Renal cortex interstitium (tissue), 11 donors: ENCODE measurements at regions not wholly inside any gene's neighbourhood (a gene's known extent, or its start where the extent isn't known, plus 50 kb on each side); places are given as distances from the start of the nearest gene placed in this dataset.

ENCODE experiments used
- DNase-seq, 11 donors: peaks; one replicate each; pipeline ENCODE4 v3.0.0-alpha.2; 2013; ENCODE audit warnings: low read depth in 9 of 11, low spot score in 4 of 11; ENCODE audit errors: extremely low read depth in 1 of 11

DNA sequence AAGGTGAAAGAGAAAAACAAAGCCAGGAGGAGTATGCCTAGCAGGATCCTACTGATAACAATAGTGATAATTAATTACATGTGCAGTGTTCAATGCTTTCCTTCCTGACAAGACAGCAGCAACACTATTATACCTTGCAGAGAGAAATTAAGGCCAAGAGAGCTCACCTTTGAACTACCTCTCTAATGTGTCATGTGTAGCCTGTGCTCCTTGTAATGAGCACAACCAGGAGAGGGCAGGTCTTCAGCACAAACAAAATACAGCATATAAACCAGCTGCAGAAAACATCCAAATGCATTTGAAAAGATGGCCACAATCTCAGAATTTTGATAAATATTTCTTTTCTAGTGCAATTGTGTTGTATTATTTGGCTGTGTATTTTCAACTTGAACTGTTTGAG is 1425.7 kb downstream of the DSC3 start:
- no peak for DNase-seq

DNA sequence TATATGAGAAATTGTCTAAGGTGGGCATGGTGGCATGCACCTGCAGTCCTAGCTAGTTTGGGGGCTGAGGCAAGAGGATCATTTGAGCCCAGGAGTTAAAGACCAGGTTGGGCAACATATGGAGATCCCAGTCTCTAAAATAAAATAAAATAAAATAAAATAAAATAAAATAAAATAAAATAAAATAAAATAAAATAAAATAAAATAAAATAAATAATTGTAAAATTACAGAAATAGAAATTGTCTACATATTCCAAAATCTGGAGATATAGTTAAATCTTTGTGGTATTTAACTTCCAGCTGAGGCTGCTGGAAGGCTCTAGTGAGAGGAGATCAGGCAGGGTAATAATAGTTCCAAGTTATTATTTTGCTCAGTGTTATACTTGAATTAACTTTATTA is 1432.1 kb upstream of the CDH2 start:
- no peak for DNase-seq

DNA sequence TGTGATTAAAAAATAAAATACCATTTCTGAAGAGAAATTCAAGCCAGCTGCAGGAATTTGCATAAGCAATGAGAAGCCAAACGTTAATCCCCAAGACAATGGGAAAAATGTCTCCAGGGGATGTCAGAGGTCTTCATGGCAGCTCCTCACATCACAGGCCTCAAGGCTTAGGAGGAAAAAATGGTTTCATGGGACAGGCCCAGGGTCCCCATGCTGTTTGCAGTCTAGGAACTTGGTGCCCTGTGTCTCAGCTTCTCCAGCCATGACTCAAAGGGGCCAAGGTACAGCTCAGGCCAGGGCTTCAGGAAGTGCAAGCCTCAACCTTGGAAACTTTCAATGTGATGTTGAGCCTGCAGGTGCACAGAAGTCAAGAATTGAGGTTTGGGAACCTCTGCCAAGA is 1428.4 kb upstream of the CDH2 start:
- DNase-seq = no peak

DNA sequence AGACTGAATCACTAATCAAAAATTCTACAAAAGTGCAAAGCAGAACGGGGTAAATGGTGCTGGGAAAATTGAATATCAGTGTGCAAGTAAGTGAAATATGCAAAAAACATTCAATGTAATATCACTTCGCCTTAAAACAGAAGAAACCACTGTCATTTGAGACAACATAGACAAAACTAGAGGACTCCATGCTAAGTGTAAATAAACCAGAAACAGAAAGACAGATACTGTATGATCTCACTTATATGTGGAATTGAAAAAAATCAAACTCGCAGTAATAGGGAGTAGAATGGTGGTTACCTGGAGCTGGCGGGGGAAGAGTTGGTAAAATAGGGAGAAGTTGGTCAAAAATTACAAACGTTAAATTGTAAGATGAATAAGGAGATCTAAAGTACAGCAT is 1420.0 kb upstream of the CDH2 start:
- DNase-seq = no peak

DNA sequence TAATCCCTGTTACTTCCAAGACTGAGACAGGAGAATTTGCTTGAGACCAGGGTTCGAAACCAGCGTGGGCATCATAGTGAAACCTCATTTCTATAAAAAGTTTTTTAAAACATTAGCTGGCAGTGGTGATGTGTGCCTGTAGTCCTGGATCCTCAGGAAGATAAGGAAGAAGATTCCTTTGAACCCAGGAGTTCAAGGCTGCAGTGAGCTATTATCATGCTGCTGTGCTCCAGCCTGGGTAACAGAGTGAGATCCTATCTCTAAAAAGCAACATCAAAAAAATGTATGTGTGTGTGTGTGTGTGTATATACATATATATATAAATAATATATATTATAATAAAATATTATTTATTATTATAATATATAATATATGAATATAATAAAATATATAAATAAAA is 1417.6 kb upstream of the CDH2 start:
- peak in 1 of 11 donors; percentile 1 for DNase-seq

DNA sequence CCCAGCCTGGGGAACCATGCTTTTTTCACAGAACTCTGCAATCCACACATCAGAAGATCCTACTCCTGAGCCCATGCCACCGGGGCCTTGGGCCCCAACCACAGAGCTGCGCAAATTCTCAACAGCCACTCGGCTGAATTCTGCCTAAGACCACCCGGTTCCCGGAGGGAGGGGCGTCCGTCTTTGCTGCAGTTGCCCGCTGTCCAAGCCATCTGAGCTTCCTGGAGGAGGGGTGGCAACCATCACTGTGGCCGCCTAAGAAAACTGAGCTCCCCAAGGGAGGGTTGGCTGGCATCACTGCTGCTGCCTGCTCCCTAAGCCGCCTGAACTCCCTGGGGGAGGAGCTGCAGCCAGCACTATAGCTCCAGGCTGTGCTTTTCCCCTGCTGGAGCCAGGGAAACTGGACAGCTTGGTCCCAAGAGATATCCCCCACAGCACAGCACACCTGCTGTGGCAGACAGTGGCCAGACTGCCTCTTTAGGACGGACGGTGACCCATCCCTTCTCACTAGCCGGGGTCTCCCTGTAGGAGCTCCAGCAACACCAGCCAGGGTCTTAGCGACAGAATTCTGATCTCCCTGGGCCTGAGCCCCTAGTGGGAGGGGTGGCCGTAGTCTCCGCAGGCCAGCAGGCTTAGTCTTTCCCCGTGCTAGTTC is 1411.6 kb upstream of the CDH2 start:
- DNase-seq = no peak

DNA sequence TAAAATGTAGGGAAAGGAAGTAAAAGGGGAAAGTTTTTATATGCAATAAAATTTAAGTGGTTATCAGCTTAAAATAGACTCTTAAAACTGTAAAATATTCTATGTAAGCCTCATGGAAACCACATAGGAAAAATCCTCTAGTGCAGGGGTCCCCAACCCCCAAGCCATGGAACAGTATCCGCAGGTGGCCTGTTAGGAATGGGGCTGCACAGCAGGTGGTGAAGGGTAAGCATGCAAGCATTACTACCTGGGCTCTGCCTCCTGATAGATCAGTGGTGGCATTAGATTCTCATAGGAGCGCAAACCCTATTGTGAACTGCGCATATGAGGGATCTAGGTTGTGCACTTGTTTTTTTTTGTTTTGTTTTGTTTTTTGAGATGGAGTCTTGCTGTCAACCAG is 1409.3 kb upstream of the CDH2 start:
- DNase-seq = no peak

DNA sequence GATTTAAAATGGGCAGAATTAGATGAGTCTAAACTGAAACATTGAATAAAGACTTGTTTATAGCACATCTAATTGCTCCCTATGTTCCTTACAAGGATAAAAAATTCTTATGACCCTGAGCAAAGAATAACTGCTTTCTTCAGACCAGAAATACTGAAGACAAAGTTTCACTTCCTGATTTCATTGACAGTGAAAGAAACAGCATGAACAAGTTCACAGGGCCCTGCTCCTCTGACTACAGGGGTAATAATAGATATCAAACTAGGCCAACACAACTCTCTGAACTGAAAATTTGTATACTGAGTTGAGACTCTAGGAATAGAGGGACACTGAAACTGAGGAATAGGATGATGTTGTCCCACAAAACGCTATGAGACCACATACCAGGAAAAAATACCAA is 1383.3 kb upstream of the CDH2 start:
- DNase-seq = no peak

DNA sequence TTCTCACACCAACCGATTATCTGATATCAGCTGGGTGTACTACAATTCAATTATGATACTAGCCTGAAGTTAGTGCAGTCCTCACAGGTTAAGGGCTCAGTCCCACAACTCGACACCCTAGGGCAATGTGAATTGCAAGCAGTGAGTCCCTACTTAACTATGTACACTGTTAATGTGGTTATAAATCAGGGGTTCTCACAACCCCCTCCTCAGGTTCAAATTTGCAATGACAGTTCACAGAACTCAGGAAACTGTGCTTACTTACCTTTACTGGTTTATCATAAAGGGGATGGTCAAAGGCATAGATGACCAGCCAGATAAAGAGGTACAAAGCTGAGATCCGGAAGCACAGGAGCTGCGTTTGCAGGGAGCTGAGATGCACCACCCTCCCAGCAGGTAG is 1379.1 kb upstream of the CDH2 start:
- DNase-seq = no peak

DNA sequence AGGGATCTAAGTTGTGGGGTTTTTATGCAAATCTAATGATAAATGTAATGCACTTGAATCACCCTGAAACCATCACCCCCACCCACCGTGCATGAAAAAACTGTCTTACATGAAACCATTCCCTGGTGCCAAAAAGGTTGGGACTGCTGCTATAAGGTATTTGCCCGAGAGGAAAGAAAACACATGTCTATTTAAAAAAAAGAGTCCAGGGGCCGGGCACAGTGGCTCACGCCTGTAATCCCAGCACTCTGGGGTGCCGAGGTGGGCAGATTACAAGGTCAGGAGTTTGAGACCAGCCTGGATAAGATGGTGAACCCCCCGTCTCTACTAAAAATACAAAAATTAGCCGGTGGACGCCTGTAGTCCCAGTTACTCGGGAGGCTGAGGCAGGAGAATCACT is 1372.8 kb upstream of the CDH2 start:
- no peak for DNase-seq

DNA sequence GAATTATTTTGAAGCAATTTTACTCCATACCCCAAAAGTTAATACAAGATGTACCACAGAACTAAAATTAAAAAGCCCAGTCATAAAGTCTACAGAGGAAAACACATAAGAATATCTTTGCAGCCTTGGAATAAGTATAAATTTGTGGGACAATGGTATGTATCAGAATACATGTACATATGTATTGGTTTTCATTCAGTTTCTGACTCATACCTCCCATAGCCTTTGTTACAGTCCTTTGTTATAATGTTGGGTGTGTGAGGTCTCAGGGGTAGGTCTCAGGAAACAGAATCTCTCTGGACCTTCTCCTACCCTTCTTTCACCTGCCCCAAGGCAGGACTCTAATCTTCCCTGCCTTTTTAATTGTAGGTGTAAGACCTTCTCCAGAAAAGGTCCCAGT is 1370.7 kb upstream of the CDH2 start:
- DNase-seq = no peak

DNA sequence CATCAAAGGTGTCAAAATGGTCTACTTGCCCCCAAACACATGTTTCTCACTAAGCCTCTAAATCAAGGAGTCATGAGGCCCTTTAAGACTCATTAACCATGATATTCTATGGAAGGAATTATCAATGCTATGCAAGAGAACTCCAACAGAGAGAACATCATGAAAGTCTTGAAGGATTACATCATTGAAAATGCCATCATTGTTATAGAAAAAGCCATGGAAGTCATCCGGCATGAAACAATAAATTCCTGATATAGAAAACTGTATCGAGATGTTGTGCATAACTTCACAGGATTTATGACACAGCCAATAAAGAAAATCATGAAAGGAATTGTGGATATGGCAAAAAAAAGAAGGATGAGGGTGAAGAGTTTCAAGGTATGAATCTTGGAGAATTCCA is 1363.6 kb upstream of the CDH2 start:
- DNase-seq = no peak

DNA sequence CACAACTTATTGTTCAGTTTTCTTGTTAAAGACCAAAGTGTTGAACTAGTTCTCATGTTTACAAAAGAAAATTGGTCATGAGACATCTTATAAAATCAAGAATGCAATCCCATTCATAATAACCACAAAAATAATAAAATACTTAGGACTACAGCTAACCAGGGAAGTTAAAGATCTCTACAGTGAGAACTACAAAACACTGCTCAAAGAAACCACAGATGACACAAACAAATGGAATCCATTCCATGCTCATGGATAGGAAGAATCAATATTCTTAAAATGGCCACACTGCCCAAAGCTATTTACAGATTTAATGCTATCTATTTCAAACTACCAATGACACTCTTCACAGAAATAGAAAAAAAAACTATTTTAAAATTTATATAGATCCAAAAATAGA is 1354.8 kb upstream of the CDH2 start:
- no peak for DNase-seq

DNA sequence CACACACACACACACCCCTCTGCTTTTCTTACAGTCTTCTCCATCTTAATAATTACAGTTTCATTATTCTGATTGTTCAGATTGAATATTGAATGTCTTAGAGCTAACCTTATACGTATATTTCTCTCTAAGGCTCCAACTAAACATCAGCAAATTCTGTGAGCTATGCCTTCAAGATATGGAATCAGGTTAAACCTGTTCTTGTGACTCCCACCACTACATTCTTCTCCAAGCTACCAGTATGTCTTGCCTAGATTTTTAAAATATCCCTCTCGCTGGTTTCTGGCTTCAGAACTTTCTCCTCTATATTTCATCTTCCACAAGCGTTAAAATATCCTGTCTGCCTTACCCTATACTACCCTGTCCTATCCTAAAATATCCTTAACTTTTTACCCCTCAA is 1346.4 kb upstream of the CDH2 start:
- no peak for DNase-seq

DNA sequence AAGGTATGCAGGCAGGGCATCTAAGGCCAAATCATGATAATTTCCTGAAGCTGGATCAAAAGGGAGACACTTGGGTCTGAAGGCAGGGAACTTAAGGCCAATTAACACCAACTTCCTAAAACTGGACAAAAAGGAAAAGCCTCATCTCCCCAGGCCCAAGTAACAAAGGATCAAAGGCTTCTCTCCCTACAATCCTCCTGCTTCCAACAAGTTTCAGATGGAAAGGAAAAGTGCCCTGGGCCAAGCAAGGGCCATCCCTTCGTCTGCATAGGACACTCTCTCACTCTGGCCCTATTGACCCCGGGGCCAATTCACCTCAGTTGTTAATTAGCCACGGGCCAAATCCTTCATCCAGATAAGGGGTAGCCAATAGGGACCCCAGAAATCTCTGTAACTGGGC is 1335.8 kb upstream of the CDH2 start:
- DNase-seq = no peak

DNA sequence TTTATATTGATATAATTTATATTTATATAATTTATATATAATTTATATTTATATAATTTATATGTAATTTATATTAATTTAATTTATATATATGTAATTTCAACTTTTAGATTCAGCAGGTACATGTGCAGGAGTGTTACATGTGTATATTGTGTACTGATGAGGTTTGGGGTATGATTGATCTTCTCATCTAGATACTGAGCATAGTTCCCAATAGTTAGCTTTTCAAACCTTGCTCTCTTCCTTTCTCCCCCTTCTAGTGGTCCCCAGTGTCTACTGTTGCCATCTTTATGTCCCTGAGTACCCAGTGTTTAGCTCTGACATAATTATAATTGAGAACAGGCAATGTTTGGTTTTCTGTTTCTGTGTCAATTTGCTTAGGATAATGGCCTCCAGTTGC is 1335.3 kb upstream of the CDH2 start:
- no peak for DNase-seq

DNA sequence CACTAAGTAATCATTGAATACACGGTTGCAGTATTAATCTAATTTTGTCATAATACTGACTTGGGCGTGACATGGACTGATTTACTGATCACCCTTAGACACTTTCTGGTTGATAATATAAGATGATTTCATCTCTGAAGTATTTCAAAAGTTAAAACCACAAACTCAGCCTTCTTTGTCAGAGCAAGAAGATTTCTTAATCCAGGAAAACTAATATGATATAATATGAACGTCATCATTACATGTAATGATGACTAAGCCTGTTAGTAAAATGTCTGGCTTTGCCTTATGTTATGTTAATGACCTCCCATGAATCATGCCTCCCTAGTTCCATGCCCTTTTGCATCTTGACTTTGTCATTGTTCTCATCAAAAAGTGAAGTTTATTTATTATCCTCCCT is 1325.0 kb upstream of the CDH2 start:
- no peak for DNase-seq

DNA sequence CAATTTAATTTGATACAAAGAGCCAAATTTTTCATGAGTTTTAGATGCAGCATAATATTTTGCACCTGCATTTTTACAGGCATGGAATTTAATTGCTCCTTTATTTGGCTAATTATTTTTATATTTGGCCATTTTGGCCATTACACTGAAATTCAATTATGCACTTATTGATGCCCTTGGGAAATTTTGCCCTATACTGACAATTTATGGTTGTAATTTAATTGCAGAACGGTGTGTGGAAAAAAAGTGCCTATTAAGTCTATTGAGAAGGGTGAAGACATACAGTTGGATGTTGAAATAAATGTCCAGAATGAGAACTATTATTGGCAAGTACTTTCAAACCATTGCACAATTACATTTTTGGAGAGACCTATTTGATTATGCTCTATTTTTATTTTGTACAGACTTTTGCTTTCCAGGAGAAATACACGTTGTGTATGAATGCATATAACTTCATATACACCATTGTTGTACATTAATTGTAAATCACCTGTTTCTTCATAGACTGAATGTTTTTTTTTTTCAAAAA is 1319.3 kb upstream of the CDH2 start:
- no peak for DNase-seq

DNA sequence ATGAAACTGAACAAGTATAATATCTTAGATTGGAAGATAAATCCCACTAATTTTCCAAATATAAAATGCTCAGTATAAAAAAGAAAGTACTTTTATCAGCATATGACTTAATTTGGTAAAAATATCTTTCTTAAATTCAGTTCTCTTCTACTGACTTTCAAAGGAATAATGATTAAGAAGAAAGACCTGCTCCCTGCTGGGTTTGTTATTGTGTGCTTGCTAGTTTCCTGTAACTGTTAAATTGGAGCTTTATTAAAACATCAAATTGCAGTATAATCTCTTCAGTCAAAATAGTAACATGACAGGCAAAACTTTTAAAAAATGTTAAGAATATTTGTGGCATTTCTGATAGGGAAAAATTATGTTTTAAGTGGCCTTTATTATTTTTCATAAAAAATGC is 1317.4 kb upstream of the CDH2 start:
- DNase-seq = no peak

DNA sequence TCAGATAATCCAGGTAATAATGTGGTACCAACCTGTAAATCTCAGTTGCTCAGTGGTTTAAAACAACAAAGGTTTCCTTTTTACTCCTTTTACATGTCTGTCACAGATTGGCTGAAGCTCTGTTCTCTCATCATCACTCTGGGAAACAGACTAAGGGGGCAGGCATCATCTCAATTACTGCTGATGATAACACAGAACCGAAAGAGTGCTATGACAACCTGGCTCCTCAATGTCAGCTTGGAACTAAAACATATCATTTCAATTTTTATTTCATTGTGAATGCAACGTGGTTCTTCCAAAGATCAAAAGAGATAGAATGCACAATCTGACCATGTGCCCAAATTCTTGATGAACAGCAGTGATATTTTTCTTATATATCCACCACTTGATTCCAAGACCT is 1315.0 kb upstream of the CDH2 start:
- no peak for DNase-seq

DNA sequence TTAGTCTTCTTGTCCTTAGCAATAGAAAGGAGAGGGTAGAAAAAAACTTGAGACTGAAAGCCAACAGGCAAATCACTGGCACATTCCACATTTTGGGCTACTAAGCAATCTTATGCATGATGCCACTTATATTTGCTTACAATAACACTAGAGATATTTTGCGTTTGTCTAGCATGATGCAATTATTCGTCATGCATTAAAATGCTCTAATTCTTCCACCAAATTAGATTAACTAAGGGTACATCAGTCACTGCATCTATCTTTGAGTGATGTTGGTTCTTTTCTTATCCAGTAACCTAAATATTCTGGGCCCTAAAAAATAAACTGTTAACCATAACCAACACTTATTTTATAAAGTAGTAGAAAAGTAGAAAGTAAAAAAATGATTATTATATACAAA is 1311.7 kb upstream of the CDH2 start:
- DNase-seq = no peak

DNA sequence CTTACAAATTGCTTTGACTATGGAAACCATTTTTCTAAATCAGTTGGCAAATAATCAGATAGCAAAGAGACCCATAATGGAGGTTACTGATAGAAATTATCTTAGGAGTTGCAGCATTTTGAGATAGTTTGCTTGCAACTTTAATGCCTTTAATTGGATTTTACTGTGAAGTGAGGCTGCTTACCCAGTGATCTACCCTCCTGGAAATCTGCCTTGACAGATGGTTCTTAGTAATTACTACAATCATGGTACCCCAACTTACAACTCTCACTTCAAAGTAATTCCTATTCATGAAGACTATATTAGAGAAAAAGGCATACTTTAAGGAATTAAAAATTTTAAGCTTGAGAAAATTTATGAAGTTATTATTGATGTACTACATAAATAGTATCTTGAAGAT is 1288.6 kb upstream of the CDH2 start:
- DNase-seq = no peak
